ENCODE measurements at regions not wholly inside any gene's neighbourhood (a gene's known extent, or its start where the extent isn't known, plus 50 kb on each side); places are given as distances from the start of the nearest gene placed in this dataset.
"Not testable (repeated sequence)": the region's sequence is repeated elsewhere in the genome, so short reads cannot be mapped to it uniquely, and the experiment has no call there.

- TF ChIP-seq EZH2 (IDR thresholded peaks at IDR 0.05); POLR2AphosphoS5 (IDR thresholded peaks at IDR 0.05; ENCODE audit: borderline replicate concordance, low read depth, low read length); FOXP2 (optimal IDR thresholded peaks at IDR 0.05; ENCODE audit: control extremely low read depth, extremely low read length, insufficient read depth): not testable (repeated sequence)
These were observed 192.5 kb downstream of the LAT start for GRCh38 chr16:29177203-29177887.
